HEK293 (cell line): ENCODE measurements at regions not wholly inside any gene's neighbourhood (a gene's known extent, or its start where the extent isn't known, plus 50 kb on each side); places are given as distances from the start of the nearest gene placed in this dataset.

Experiments used
- CTCF ChIA-PET: fragments of 350-600 bp; formaldehyde crosslinking; extraction: SDS; loops from one replicate; lab custom pipeline; 2021; ENCODE audit warnings: antibody characterized with exemption; lab: Yijun Ruan, JAX
- POLR2A ChIA-PET: fragments of 300-600 bp; formaldehyde crosslinking; extraction: SDS; loops from one replicate; lab custom pipeline; 2020; ENCODE audit warnings: antibody characterized with exemption, inconsistent platforms; lab: Yijun Ruan, JAX
- H3K27ac ChIP-seq: fragments of 200-500 bp; sonication (Bioruptor generic); 2 replicates; pipeline ENCODE4 v1.5.1; 2014; ENCODE audit warnings: low read depth, low read length, control low read depth, inconsistent platforms; ENCODE audit errors: extremely low read depth
- H3K36me3 ChIP-seq, 2 experiments: fragments of 200-500 bp in 1 of 2; sonication (Bioruptor generic) in 1 of 2; 1 replicate in 1 of 2; 2 replicates in 1 of 2; pipeline ENCODE4 v1.5.1; 2014 to 2017; ENCODE audit warnings: inconsistent platforms in 2 of 2, low read length in 2 of 2; ENCODE audit not compliant: control insufficient read depth in 2 of 2, insufficient read depth in 1 of 2
- H3K4me1 ChIP-seq: fragments of 200-500 bp; sonication (Bioruptor generic); 2 replicates; pipeline ENCODE4 v1.5.1; 2014; ENCODE audit warnings: mild to moderate bottlenecking, low read length, inconsistent platforms; ENCODE audit not compliant: control insufficient read depth, insufficient read depth
- H3K4me3 ChIP-seq: 2 replicates; pipeline ENCODE4 v1.5.1; 2011; ENCODE audit warnings: low read depth, mild to moderate bottlenecking, control low read depth, low read length, moderate library complexity
- H3K9me3 ChIP-seq: fragments of 200-500 bp; sonication (Bioruptor generic); 2 replicates; pipeline ENCODE4 v1.5.1; 2014; ENCODE audit warnings: low read depth, low read length, inconsistent platforms; ENCODE audit not compliant: control insufficient read depth, insufficient read depth
- EGR2 ChIP-seq: fragments of 450-650 bp; formaldehyde crosslinking; IDR thresholded peaks from 2 replicates; pipeline ENCODE4 v1.5.1; 2016; ENCODE audit warnings: low read depth, missing biosample characterization, missing genetic modification characterization
- PRDM1 ChIP-seq: fragments of 450-650 bp; formaldehyde crosslinking; IDR thresholded peaks from 2 replicates; pipeline ENCODE4; 2016; ENCODE audit warnings: missing biosample characterization, missing genetic modification characterization
- SALL2 ChIP-seq: fragments of 450-650 bp; formaldehyde crosslinking; IDR thresholded peaks from 2 replicates; pipeline ENCODE4 v1.5.0; 2017; ENCODE audit warnings: missing biosample characterization, mild to moderate bottlenecking, missing genetic modification characterization, borderline replicate concordance
- SCRT1 ChIP-seq: fragments of 450-650 bp; formaldehyde crosslinking; IDR thresholded peaks from 2 replicates; pipeline ENCODE4 v1.5.1; 2016; ENCODE audit warnings: missing biosample characterization, missing genetic modification characterization, borderline replicate concordance
- YY2 ChIP-seq: fragments of 450-650 bp; formaldehyde crosslinking; IDR thresholded peaks from 2 replicates; pipeline ENCODE4 v1.5.1; 2016; ENCODE audit warnings: missing biosample characterization, missing genetic modification characterization
- ZEB2 ChIP-seq: fragments of 450-650 bp; formaldehyde crosslinking; IDR thresholded peaks from 2 replicates; pipeline ENCODE4 v1.5.1; 2016; ENCODE audit warnings: missing biosample characterization, missing genetic modification characterization
- ZFHX2 ChIP-seq: fragments of 450-650 bp; formaldehyde crosslinking; conservative IDR thresholded peaks from 2 replicates; pipeline ENCODE4 v1.5.1; 2016; ENCODE audit warnings: missing biosample characterization, missing genetic modification characterization
- ZFP37 ChIP-seq: fragments of 450-650 bp; formaldehyde crosslinking; IDR thresholded peaks from 2 replicates; pipeline ENCODE4 v1.5.1; 2016; ENCODE audit warnings: missing biosample characterization, missing genetic modification characterization
- ZFP69B ChIP-seq: fragments of 450-650 bp; formaldehyde crosslinking; IDR thresholded peaks from 2 replicates; pipeline ENCODE4 v1.5.1; 2016; ENCODE audit warnings: missing biosample characterization, missing genetic modification characterization
- ZNF10 ChIP-seq: fragments of 450-650 bp; formaldehyde crosslinking; IDR thresholded peaks from 2 replicates; pipeline ENCODE4 v1.5.1; 2017; ENCODE audit warnings: missing biosample characterization, missing genetic modification characterization
- ZNF16 ChIP-seq: fragments of 450-650 bp; formaldehyde crosslinking; IDR thresholded peaks from 2 replicates; pipeline ENCODE4 v1.5.1; 2016; ENCODE audit warnings: low read depth, missing biosample characterization, missing genetic modification characterization
- ZNF350 ChIP-seq: fragments of 450-650 bp; formaldehyde crosslinking; IDR thresholded peaks from 2 replicates; pipeline ENCODE4 v1.5.0; 2017; ENCODE audit warnings: missing biosample characterization, mild to moderate bottlenecking, missing genetic modification characterization
- ZNF366 ChIP-seq: fragments of 450-650 bp; formaldehyde crosslinking; conservative IDR thresholded peaks from 2 replicates; pipeline ENCODE4 v1.5.1; 2016; ENCODE audit warnings: missing biosample characterization, missing genetic modification characterization
- ZNF391 ChIP-seq: fragments of 450-650 bp; formaldehyde crosslinking; IDR thresholded peaks from 2 replicates; pipeline ENCODE4 v1.5.1; 2016; ENCODE audit warnings: low read depth, missing biosample characterization, missing genetic modification characterization, borderline replicate concordance
- ZNF404 ChIP-seq: fragments of 450-650 bp; formaldehyde crosslinking; IDR thresholded peaks from 2 replicates; pipeline ENCODE4 v1.5.1; 2017; ENCODE audit warnings: missing biosample characterization, missing genetic modification characterization
- ZNF571 ChIP-seq: fragments of 450-650 bp; formaldehyde crosslinking; IDR thresholded peaks from 2 replicates; pipeline ENCODE4 v1.5.0; 2017; ENCODE audit warnings: missing biosample characterization, missing genetic modification characterization
- ZNF610 ChIP-seq: fragments of 450-650 bp; formaldehyde crosslinking; IDR thresholded peaks from 2 replicates; pipeline ENCODE4 v1.5.1; 2016; ENCODE audit warnings: missing biosample characterization, missing genetic modification characterization, borderline replicate concordance
- ZNF624 ChIP-seq: fragments of 450-650 bp; formaldehyde crosslinking; IDR thresholded peaks from 2 replicates; pipeline ENCODE4 v1.5.1; 2017; ENCODE audit warnings: missing biosample characterization, missing genetic modification characterization
- ZNF677 ChIP-seq: fragments of 450-650 bp; IDR thresholded peaks from 2 replicates; pipeline ENCODE4 v1.5.0; 2018; ENCODE audit warnings: missing biosample characterization, mild to moderate bottlenecking, missing genetic modification characterization, moderate library complexity
- ZNF830 ChIP-seq: fragments of 450-650 bp; IDR thresholded peaks from 2 replicates; pipeline ENCODE4 v1.5.0; 2018; ENCODE audit warnings: missing biosample characterization, missing genetic modification characterization, low read depth, mild to moderate bottlenecking, moderate library complexity
- TF ChIP-seq, protein P1 (sequence below): fragments of 450-650 bp; formaldehyde crosslinking; IDR thresholded peaks from 2 replicates; pipeline ENCODE4 v1.5.1; 2016; ENCODE audit warnings: missing biosample characterization, missing genetic modification characterization
- TF ChIP-seq, protein P2 (sequence below): fragments of 450-650 bp; formaldehyde crosslinking; IDR thresholded peaks from 2 replicates; pipeline ENCODE4 v1.5.1; 2016; ENCODE audit warnings: missing biosample characterization, missing genetic modification characterization
- TF ChIP-seq, protein P3 (sequence below): fragments of 450-650 bp; formaldehyde crosslinking; conservative IDR thresholded peaks from 2 replicates; pipeline ENCODE4 v1.5.1; 2016; ENCODE audit warnings: low read depth, missing biosample characterization, missing genetic modification characterization
- TF ChIP-seq, protein P4 (sequence below): fragments of 450-650 bp; formaldehyde crosslinking; IDR thresholded peaks from 2 replicates; pipeline ENCODE4 v1.5.1; 2016; ENCODE audit warnings: missing biosample characterization, missing genetic modification characterization

DNA sequence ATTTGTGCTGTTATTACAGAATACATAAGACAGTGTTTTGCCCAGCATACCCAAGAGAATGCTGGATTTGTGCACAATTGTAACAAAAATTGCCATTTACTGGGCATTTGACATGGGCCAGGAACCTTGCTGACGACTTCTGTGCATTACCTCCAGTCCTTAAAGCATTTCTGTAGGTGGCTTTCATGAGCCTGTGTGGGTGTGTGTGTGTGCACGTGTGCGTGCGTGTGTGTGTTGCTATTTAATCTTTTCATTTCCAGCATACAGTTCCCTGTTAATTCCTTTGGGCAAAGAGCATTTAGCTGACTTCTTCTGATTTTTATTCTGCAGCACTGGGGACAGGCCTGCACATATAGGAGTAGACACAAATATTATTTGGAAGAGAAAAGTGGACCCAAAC, 134.4 kb downstream of the CYLD start:
- Histone ChIP-seq H3K4me3 (no peak overlapping the region), H3K36me3 (no peaks in the 10 kb centered on the region), H3K27ac (no peak overlapping the region), H3K9me3 (no peaks in the 10 kb centered on the region), H3K4me1 (no peaks in the 10 kb centered on the region)
- TF ChIP-seq EGR2 (tag by site-specific recombination), result peak; percentile 75
- TF ChIP-seq ZFHX2 (tag by site-specific recombination), result peak; percentile 60
- no peak for TF ChIP-seq ZNF830 (tag by site-specific recombination)
- no peak for TF ChIP-seq ZFP37 (tag by site-specific recombination)
- ChIA-PET CTCF (interaction anchor here (0.5 to 1.1 kb wide), 4 partner anchors 9 to 1038 kb away, joined by 3 to 4 read pairs (median 3); no protein-coding TSS in a partner anchor), POLR2A (no interaction called here)

DNA sequence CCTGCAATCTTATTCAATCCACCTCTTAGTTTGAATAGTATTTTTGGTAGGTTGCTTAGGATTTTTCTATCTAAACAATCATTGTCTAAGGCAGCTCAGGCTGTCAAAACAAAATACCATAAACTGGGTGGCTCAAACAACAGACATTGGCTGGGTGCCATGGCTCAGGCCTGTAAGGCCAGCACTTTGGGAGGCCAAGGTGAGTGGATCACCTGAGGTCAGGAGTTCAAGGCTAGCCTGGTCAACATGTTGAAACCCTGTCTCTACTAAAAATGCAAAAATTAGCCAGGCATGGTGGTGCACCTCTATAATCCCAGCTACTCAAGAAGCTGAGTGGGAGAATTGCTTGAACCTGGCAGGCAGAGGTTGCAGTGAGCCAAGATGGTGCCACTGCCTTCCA, 126.7 kb downstream of the CYLD start:
- TF ChIP-seq SALL2, result no peak
- no peak for TF ChIP-seq ZNF350
- no peak for TF ChIP-seq ZNF571 (tag by site-specific recombination)
- TF ChIP-seq, protein P1, sequence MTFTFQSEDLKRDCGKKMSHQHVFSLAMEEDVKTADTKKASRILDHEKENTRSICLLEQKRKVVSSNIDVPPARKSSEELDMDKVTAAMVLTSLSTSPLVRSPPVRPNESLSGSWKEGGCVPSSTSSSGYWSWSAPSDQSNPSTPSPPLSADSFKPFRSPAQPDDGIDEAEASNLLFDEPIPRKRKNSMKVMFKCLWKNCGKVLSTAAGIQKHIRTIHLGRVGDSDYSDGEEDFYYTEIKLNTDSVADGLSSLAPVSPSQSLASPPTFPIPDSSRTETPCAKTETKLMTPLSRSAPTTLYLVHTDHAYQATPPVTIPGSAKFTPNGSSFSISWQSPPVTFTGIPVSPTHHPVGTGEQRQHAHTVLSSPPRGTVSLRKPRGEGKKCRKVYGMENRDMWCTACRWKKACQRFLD (tag by site-specific recombination), result no peak
- no peak for TF ChIP-seq SCRT1 (tag by site-specific recombination)
- TF ChIP-seq PRDM1 (tag by site-specific recombination), result no peak
- ChIA-PET POLR2A (no interaction called here), CTCF (no interaction called here)
- no peak overlapping the region for H3K27ac ChIP-seq
- no peaks in the 10 kb centered on the region for H3K9me3 ChIP-seq
- H3K36me3 ChIP-seq, result no peaks in the 10 kb centered on the region
- H3K4me1 ChIP-seq, result no peaks in the 10 kb centered on the region
- no peak overlapping the region for H3K4me3 ChIP-seq

DNA sequence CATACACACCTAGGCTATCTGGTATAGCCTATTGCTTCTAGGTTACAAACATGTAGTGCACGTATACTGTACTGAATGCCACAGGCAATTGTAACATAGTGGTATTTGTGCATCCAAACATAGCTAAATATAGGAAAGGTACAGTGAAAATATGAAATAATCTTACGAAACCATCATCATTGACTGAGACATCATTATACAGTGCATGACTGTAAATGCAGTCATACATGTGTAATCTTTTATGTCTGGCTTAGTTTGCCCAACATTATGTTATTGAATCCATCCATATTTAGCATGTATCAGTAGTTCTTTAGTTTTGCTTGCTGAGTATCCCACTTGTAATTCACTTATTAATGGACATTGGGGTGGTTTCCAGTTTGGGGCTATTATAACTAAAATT, 124.9 kb downstream of the CYLD start:
- Histone ChIP-seq H3K4me1 (peaks cover 3% of the 10 kb centered on the region; the same call in 1 of the 2 replicates), H3K36me3 (no peaks in the 10 kb centered on the region), H3K9me3 (no peaks in the 10 kb centered on the region), H3K27ac (no peak overlapping the region), H3K4me3 (no peak overlapping the region)
- ChIA-PET POLR2A (no interaction called here), CTCF (interaction anchor here (0.6 kb wide), 1 partner anchor 406 kb away, joined by 3 read pairs; no protein-coding TSS in a partner anchor)
- no peak for TF ChIP-seq ZNF677 (tag by site-specific recombination)
- TF ChIP-seq, protein P2, sequence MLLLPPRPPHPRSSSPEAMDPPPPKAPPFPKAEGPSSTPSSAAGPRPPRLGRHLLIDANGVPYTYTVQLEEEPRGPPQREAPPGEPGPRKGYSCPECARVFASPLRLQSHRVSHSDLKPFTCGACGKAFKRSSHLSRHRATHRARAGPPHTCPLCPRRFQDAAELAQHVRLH (tag by site-specific recombination), result no peak
- no peak for TF ChIP-seq ZNF404 (tag by site-specific recombination)
- no peak for TF ChIP-seq ZNF391
- TF ChIP-seq ZNF16 (tag by site-specific recombination), result no peak
- TF ChIP-seq ZNF610 (tag by site-specific recombination), result no peak
- no peak for TF ChIP-seq ZFP69B
- TF ChIP-seq, protein P3, sequence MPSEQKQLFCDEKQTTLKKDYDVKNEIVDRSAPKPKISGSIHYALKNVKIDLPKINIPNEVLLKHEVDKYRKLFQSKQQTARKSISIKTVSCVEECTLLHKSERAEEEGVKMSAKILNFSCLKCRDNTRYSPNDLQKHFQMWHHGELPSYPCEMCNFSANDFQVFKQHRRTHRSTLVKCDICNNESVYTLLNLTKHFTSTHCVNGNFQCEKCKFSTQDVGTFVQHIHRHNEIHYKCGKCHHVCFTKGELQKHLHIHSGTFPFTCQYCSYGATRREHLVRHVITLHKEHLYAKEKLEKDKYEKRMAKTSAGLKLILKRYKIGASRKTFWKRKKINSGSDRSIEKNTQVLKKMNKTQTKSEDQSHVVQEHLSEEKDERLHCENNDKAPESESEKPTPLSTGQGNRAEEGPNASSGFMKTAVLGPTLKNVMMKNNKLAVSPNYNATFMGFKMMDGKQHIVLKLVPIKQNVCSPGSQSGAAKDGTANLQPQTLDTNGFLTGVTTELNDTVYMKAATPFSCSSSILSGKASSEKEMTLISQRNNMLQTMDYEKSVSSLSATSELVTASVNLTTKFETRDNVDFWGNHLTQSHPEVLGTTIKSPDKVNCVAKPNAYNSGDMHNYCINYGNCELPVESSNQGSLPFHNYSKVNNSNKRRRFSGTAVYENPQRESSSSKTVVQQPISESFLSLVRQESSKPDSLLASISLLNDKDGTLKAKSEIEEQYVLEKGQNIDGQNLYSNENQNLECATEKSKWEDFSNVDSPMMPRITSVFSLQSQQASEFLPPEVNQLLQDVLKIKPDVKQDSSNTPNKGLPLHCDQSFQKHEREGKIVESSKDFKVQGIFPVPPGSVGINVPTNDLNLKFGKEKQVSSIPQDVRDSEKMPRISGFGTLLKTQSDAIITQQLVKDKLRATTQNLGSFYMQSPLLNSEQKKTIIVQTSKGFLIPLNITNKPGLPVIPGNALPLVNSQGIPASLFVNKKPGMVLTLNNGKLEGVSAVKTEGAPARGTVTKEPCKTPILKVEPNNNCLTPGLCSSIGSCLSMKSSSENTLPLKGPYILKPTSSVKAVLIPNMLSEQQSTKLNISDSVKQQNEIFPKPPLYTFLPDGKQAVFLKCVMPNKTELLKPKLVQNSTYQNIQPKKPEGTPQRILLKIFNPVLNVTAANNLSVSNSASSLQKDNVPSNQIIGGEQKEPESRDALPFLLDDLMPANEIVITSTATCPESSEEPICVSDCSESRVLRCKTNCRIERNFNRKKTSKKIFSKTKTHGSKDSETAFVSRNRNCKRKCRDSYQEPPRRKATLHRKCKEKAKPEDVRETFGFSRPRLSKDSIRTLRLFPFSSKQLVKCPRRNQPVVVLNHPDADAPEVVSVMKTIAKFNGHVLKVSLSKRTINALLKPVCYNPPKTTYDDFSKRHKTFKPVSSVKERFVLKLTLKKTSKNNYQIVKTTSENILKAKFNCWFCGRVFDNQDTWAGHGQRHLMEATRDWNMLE (tag by site-specific recombination), result no peak
- TF ChIP-seq YY2, result no peak
- TF ChIP-seq ZFP37 (tag by site-specific recombination), result no peak
- TF ChIP-seq ZNF366 (tag by site-specific recombination), result no peak
- TF ChIP-seq ZNF624 (tag by site-specific recombination), result no peak
- TF ChIP-seq, protein P4, sequence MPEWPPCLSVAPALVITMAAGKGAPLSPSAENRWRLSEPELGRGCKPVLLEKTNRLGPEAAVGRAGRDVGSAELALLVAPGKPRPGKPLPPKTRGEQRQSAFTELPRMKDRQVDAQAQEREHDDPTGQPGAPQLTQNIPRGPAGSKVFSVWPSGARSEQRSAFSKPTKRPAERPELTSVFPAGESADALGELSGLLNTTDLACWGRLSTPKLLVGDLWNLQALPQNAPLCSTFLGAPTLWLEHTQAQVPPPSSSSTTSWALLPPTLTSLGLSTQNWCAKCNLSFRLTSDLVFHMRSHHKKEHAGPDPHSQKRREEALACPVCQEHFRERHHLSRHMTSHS (tag by site-specific recombination), result no peak
- TF ChIP-seq ZEB2 (tag by site-specific recombination), result no peak
- TF ChIP-seq ZNF10 (tag by site-specific recombination), result no peak
